GM12873 (cell line): ENCODE measurements at regions not wholly inside any gene's neighbourhood (a gene's known extent, or its start where the extent isn't known, plus 50 kb on each side); places are given as distances from the start of the nearest gene placed in this dataset.

Experiments used
- TF ChIP-seq, protein P1 (sequence below): IDR thresholded peaks from 2 replicates; pipeline ENCODE4 v1.5.1; 2012; ENCODE audit warnings: low read depth, mild to moderate bottlenecking, moderate library complexity, low read length, control low read depth; ENCODE audit not compliant: insufficient read depth; ENCODE audit errors: missing control alignments

DNA sequence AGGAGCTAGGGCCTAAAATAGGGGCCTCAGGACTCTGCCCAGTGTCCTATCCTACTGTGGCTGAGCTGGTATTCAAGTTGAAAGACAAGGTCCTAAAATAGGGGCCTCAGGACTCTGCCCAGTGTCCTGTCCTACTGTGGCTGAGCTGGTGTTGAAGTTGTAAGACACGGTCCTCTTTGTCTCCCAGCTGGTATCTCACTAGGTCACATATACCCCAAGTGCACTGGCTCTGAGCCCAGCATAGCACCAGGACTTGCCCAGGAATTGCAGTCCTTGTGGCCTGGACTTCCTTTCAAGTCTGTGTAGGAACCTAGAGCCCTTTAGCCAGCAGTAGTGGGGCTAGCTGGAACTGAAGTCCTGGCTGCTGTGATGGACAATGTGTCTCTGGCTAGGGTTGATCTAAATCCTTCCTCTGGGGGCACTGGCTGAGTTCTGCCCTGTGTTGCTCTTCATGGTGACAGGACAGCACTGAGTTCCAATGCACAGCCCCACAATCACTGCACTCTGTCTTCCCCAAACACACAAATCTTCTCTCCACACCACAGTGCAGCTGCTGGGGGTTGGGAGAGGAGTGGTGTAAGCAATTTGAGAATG is 260.5 kb downstream of the HAPSTR1 start:
- TF ChIP-seq, protein P1, sequence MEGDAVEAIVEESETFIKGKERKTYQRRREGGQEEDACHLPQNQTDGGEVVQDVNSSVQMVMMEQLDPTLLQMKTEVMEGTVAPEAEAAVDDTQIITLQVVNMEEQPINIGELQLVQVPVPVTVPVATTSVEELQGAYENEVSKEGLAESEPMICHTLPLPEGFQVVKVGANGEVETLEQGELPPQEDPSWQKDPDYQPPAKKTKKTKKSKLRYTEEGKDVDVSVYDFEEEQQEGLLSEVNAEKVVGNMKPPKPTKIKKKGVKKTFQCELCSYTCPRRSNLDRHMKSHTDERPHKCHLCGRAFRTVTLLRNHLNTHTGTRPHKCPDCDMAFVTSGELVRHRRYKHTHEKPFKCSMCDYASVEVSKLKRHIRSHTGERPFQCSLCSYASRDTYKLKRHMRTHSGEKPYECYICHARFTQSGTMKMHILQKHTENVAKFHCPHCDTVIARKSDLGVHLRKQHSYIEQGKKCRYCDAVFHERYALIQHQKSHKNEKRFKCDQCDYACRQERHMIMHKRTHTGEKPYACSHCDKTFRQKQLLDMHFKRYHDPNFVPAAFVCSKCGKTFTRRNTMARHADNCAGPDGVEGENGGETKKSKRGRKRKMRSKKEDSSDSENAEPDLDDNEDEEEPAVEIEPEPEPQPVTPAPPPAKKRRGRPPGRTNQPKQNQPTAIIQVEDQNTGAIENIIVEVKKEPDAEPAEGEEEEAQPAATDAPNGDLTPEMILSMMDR: no peak

DNA sequence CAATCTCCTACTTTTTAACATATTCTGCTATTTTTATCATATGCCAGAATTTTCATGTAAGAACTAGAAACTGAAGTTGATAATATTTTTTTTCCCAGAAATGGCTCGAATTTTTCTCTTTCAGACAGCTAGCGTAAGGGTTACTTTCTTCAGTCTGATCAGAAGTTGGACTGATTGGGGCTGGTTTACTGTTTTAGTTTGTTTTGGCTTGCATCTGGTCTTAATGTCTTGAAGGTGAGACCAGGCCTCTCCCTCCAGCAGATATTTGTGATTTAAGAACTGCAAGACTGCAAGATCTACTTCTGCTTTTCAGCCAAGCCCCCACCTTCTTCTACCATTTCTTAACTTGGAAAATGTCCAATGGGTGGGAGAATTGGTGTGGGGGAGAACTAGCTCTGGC is 266.4 kb downstream of the HAPSTR1 start:
- TF ChIP-seq, protein P1: no peak

DNA sequence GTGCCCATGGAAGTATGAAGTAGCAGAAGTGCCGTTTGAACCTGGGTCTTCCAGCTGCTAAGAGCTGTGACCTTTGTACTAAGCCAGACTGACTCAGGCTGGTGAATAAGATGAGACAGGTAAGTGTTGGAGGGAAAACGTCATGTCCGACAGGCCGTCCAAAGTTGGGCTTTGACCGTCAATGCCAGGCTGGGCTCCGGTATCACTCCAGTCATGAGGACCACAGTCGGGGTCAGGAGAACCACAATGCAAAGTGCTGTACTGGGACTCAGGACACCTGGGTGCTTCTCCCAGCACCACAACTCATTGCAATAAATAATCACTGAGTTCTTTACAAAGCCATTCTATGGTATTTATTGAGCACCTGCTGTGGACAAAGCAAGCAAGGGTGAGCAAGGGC is 268.6 kb downstream of the HAPSTR1 start:
- TF ChIP-seq, protein P1: no peak

DNA sequence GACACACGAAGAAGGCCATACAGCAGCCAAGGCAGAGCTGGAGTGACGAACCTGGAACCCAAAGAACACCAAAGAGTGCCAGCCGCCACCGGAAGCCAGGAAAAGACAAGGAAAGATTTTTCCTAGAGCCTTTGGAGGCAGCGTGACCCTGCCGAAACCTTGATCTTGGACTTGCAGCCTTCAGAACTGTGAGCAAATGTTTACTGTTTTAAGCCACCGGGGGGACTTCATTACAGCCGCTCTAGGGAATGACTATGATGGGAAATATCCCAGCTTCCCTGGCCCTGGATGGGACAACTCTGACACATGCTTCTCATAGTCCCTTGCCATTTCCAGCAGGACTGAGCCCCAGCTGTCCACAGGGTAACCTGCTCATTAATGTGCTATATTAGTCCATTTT is 270.6 kb downstream of the HAPSTR1 start:
- TF ChIP-seq, protein P1: no peak

DNA sequence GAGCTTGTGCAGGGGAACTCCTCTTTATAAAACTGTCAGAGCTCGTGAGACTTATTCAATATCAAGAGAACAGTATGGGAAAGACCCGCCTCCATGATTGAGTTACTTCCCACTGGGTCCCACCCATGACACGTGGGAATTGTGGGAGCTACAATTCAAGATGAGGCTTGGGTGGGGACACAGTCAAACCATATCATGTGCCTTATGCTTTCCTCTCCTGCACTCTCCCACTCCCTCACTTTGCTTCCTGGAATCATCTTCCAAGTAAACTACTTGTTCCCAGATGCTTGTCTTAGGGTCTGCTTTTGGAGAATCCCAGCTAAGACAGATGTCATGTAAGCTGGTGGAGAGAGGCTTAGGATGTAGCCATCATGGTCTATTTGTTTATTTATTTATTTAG is 271.2 kb downstream of the HAPSTR1 start:
- TF ChIP-seq, protein P1: no peak

DNA sequence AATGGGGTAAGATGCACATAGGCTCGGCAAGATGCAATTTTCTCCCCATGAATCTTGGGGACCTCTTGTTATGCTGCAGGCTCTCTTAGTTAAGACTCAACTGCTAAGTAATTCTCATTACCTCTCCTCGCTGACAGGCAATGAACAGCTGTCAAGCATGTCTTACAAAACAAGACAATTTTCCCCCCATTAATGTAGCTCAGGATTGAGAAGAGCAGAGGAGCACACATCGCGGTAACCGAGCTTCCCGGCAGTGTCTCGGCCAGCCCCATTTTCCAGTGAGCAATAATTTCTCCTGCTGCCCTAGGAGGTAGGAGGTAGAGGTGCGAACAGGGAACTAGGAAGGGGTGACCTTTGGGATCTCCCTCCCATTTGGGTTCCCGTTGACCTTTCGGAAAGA is 272.1 kb downstream of the HAPSTR1 start:
- TF ChIP-seq, protein P1: no peak

DNA sequence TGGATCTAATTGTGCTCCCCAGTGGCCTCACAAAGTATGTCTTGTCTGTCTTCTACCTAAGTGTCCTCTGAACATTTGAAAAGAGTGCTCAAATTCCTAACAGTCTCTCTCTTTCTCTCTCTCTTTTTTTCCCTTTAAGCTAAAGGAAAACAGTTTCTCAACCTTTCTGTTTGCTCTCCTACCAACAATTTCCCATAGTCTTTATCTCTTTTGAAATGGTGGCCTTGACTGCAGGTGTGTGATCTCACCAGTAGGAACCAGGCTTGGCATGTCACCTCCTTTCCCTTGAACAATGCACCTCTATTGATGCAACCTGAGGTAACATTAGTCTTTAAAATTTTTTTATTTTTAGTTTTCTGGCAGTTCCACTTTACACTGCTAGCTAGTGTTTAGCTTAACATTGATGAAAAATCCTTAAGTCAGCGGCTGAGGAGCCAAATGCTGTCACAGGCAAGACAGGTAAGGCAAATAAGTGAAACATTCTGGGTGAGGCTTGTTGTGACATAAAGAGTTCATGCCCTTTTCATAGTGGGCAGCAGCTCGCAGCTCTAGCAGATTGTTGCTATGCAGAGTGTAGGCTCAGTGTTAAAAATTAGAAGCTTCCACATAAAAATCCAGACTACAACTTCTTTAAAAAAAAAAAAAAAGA is 273.4 kb downstream of the HAPSTR1 start:
- TF ChIP-seq, protein P1: no peak
